ENCODE measurements at regions not wholly inside any gene's neighbourhood (a gene's known extent, or its start where the extent isn't known, plus 50 kb on each side); places are given as distances from the start of the nearest gene placed in this dataset.

DNA sequence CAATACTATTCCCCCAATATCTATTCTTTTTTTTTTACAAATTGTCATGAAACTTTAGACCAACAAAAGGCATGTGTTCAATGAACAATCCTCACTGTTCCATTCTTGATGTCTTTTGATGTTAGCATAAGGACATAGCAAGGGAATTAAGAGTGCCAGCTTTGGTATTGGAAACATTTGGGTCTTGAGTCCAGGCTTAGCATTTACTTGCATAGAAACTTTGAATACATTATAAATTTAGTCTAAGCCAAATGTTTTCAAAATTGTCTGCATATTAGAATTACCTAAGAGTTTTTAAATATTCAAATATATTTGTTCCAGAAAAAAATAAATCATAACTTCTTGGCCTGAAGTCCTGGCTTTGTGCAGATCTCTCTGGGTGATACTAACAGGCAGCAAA lies 406.5 kb downstream of the LRFN5 start:
- DNase-seq: no peak

DNA sequence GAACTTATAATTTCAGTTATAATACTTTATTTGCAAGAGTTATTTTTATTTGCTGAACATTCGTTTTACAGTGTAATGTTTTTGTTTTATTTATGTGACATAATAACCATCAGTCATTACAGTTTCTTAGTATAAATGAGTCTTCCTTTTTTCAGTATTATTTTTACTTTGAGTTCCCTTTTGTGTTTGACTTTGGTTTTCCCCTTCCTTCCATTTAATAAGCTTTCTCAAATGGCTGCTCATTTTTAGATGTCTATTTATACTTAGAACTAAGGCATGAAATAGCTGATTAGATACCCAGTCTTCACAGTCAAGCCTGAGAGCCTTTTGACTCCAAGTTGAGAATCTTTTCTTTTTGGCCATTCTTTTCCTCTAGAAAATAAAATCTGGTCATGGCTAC lies 404.5 kb downstream of the LRFN5 start:
- DNase-seq: no peak

DNA sequence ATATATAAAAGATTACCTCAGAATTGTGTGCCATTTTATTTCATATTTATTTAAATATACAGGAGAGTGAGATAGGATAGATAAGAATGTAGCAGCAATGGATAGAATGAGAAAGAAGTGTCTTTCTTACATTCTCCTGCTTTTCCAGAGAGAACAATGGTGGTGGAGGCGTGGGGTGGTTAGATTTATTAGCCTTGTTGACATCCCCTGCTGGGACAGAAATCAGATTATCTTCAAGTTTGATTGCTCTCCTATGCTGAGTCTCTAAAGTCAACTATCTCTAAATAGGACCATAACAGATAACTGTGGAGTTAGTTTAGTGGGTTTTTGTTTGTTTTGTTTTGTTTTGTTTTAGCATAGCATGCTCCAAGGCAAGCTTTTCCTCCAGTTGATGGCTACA lies 397.6 kb downstream of the LRFN5 start:
- no peak for DNase-seq

DNA sequence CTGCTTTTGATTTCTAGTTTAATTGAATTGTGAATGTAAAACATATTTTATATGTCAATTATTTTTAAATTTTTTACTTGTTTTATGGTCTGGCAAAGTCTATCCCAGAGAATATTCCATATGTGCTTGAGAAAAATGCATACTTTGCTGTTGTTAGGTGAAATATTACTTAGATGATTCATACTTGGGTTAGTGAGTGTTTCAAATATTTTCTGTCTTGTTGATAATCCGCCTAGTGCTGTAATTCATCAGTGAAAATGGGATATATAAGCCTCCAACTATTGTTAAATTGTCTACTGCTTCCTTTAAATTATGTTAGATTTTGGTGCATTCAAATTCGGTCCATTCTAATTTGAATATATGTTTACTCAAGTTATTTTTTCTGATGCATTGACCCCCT lies 395.5 kb downstream of the LRFN5 start:
- DNase-seq: no peak

DNA sequence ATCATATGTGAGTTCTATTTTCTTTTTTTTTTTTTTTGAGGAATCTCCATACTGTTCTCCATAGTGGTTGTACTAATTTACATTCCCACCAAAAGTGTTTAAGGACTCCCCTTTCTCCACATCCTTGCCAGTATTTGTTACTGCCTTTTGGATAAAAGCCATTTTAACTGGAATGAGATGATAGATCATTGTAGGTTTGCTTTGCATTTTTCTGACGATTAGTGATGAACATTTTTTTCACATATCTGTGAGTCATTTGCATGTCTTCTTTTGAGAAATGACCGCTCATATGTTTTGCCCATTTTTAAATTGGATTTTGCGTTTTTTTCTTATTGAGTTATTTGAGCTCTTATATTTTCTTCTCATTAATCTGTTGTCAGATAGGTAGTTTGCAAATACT lies 394.8 kb downstream of the LRFN5 start:
- DNase-seq: no peak

DNA sequence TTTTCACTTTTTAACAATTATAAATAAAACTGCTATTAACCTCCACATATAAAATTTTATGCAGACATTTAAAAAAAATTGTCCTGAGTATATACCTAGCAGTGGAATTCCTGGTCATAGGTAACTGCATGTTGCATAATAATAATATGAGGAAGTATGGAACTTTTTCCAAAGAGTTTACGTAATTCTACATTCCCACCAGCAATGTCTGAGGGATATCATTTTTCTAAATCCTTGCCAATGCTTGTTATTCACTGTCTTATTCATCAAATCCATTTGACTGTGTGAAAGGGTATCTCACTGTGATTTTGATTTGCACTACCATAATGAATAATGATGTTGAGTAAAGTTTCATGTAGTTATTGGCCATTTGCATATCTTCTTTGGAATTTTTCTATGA lies 393.8 kb downstream of the LRFN5 start:
- DNase-seq: no peak

DNA sequence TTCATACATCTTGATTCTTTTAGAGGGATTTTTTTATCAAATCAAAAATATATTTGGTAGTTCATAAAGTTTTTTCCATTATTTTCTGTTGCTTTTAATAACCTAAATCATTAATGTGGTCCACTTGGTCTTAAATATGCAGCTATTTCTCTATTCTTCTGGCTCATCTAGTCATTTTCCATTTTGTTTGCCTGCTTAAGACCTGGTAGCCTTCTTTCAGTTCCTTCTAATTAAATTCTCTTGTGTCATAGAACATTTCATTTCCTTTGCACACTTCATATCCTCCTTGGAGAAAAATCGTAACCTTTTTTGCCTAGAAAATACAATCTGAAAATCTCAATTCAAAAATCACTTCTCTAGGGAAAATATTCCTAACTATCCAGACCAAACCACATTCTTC lies 387.0 kb downstream of the LRFN5 start:
- no peak for DNase-seq

DNA sequence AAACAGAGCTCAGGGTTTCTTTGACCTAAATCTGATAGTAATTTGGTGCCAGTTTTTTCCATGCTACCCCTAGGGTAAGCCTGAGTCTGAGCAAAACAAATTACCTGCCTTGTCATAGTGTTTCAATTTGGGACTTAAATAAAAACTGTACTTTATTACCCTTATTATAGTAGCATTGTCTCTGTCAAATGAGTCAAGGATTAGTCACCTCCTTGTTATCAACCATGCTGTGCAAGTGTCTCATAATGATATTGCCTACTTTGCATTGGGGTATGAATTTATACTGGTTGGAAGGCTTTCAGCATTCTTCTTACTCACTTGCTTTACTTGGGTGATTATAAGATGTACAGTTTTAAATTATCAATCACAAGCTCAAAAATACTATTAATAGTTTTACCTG lies 380.0 kb downstream of the LRFN5 start:
- DNase-seq: no peak

DNA sequence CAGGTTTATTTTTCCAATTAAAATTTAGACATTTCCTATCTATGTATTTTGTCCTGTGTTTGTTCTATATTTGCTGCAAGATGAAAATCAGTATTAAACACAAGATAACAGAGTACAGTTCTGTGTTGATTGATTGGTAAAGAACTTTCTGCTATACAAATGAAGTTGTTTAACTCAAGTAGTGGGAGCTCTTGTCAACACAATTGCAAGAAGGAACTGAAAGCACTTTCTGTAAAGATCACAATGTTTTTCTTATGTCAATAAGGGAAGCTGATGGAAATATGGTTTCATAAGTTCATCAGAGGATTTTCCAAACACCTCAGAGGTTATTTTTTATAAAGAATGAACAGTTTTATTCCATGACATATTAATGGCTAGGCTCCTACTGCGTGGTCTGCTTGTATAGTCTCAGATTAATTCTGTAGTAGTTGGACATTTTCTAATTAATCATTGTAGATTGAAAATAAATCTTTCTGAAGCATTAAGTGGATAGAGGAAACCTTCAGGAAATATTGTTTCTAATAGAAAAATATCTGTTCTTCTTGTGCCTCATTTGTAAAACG lies 379.5 kb downstream of the LRFN5 start:
- DNase-seq: no peak

DNA sequence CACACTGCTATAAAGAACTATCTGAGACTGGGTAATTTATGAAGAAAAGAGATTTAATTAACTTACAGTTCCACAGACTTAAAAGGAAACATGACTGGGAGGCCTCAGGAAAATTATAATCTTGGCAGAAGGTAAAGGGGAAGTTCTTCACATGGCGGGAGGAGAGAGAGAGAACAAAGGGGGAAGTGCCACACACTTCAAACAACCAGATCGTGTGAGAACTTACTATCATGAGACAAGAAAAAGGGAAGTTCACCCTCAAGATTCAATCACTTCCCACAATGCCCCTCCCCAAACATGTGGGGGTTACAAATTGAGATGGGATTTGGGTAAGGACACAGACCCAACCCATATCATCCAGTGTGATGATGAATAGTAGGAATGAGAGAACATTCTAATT lies 366.5 kb downstream of the LRFN5 start:
- DNase-seq: no peak

DNA sequence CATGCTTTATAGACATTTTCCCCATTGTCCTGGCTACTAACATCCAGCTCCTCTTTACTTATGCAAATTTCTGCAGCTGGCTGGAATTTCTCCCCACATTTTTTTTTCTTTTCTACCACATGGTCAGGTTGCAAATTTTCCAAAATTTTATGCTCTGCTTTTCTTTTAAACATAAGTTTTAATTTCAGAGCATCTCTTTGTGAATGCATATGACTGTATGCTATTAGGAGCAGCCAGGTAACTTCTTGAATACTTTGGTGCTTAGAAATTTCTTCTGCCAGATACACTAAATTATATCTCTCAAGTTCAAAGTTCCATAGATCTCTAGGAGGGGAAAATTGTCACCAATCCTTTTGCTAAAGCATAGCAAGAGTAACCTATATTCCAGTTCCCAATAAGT lies 365.9 kb downstream of the LRFN5 start:
- no peak for DNase-seq

DNA sequence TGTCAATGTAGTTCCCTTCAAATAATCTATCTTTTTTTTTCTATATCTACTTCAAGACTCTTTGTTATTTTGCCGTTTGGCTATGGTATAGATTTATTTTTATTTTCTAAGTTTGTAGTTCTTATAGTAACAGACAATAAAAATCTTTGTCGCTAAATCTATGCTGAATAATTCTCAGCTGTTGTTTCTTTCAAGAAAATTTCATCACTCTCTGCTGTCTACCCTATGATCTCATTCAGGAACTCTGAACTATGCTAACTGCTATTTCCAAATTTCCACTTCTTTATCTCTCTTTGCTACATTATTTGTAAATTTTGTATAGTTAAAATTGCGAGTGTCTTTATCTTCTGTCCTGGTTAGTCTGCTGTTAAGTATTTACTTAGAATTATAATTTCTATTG lies 353.6 kb downstream of the LRFN5 start:
- DNase-seq: no peak

DNA sequence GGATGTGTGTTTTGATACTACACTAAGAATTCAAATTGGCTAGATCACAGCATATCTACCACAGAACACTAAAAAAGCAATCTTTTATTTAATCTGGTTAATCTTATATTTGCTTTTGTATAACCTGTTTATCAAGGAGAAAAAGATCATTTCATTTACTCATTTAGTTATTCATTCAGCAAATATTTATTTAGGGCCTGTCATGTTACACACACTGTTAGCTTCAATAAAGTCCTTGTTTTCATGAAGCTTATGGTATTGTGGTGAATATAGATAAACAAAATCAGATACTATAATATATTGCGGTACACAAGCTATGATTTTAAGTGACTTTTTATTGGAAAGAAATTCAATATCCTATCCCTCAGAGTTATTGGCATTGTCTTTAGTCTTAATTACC lies 350.8 kb downstream of the LRFN5 start:
- no peak for DNase-seq

All from NCI-H1694 (cell line).